ENCODE measurements at regions not wholly inside any gene's neighbourhood (a gene's known extent, or its start where the extent isn't known, plus 50 kb on each side); places are given as distances from the start of the nearest gene placed in this dataset.

DNA sequence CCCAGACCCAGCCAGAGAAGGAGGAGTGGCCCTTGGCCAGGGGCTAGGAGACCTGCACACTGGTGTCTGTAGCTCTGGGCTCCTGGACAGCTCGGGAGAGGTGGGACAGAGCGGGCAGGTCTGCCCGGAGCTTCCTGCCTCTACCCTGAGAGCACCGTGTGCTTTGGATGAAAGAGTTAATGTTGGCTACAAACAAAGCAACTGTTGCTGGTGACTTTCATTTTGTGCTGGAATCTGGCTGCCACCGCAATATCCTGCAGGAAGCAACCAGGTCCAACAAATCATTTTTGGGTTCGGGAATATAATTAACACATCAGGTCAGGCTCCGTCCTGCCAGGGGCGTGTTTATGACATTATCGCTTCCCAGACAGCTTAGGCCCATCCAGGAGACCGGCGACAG, 441.8 kb upstream of the MKI67 start:
- TF ChIP-seq POLR2A (IDR thresholded peaks at IDR 0.05; ENCODE audit: low read length) = no peak
- TF ChIP-seq GATA1 (IDR thresholded peaks at IDR 0.05; ENCODE audit: low read depth, low read length) = no peak

Data from erythroblast (primary cell).